Testis (tissue), 2 donors: ENCODE measurements at regions not wholly inside any gene's neighbourhood (a gene's known extent, or its start where the extent isn't known, plus 50 kb on each side); places are given as distances from the start of the nearest gene placed in this dataset.
"Not testable (repeated sequence)": the region's sequence is repeated elsewhere in the genome, so short reads cannot be mapped to it uniquely, and the experiment has no call there.

Experiments used
- DNase-seq: peaks from one replicate; pipeline ENCODE4 v3.0.0-alpha.2; 2019
- H3K27ac ChIP-seq, 2 donors: fragments of 200-600 bp; sonication (generic); one replicate each; pipeline ENCODE4 v1.5.1; 2019
- H3K27me3 ChIP-seq: fragments of 200-600 bp; sonication (generic); one replicate; pipeline ENCODE4 v1.5.1; 2019
- H3K36me3 ChIP-seq: fragments of 200-600 bp; sonication (generic); one replicate; pipeline ENCODE4 v1.5.1; 2017; ENCODE audit warnings: low read depth; ENCODE audit errors: missing control alignments
- H3K4me1 ChIP-seq: fragments of 200-600 bp; sonication (generic); one replicate; pipeline ENCODE4 v1.5.1; 2019
- H3K4me3 ChIP-seq, 2 donors: fragments of 200-600 bp; sonication (generic); one replicate each; pipeline ENCODE4 v1.5.1; 2017 to 2019
- H3K9me3 ChIP-seq: fragments of 200-600 bp; sonication (generic); one replicate; pipeline ENCODE4 v1.5.1; 2017
- POLR2A ChIP-seq: fragments of 450-650 bp; IDR thresholded peaks from one replicate; pipeline ENCODE4 v1.6.1; 2017; ENCODE audit warnings: antibody characterized with exemption, mild to moderate bottlenecking, moderate library complexity
- WGBS, 2 donors: methylation state at CpG; one replicate each; pipeline ENCODE4 v1.1.5; 2018; 5-methylcytosine and 5-hydroxymethylcytosine counted together
- intact Hi-C: fragments of 100-400 bp; cut with DNase I; formaldehyde crosslinking; loops from one replicate; pipeline ENCODE4 v1.15.1; 2023; ENCODE audit warnings: low total_unique reads
- small RNA-seq, 2 donors: library from RNA; depleted of rRNA; stranded (forward); fragments of <200 nt; gene quantifications; one replicate each; pipeline ENCODE3, GENCODE V24; 2016
- TF ChIP-seq, protein P1 (sequence below), 3 experiments: fragments of 450-650 bp in 2 of 3; fragments of 200-600 bp in 1 of 3; sonication (generic) in 1 of 3; IDR thresholded peaks; one replicate each; pipeline ENCODE4 v1.5.1; 2016 to 2019; ENCODE audit warnings: antibody characterized with exemption in 3 of 3, mild to moderate bottlenecking in 2 of 3, moderate library complexity in 1 of 3

DNA sequence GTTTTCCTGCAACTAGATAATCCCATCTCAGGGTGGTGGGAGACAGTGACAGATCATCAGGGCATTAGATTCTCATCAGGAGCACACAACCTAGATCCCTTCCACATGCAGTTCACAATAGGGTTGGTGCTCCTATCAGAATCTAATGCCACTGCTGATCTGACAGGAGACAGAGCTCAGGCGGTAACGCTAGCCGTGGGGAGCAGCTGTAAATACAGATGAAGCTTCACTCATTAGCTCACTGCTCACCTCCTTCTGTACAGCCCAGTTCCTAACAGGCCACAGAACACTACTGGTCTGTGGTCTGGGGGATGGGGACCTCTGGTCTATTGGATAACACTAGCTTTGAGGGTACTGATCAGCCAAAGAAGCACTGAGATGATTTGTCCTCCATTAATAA lies 66.6 kb upstream of the ZNF195 start:
- H3K27ac ChIP-seq, H3K27me3 ChIP-seq, H3K36me3 ChIP-seq, intact Hi-C loops, H3K4me3 ChIP-seq, DNase-seq, H3K9me3 ChIP-seq, H3K4me1 ChIP-seq: not testable (repeated sequence)
- 85 to 94% methylated on average over 3 of the region's 3 CpGs for WGBS, 2 donors

DNA sequence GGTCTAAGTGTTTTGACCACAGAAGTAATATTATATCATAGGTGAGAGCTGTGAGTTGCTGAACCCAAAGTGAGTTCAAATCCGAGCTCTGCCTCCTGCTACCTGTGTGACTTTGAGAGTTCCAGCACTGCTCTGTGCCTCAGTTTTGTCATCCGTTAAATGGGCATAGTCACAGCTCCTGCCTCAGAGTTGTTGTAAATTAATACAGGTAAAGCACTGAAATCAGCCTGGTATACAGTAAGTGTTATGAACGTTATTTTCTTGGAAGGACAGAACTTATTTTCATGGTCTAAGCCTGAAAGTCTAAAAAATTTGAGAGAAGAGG lies 65.4 kb upstream of the ZNF195 start:
- H3K9me3 ChIP-seq, H3K4me1 ChIP-seq, H3K36me3 ChIP-seq, H3K4me3 ChIP-seq, DNase-seq, intact Hi-C loops, H3K27me3 ChIP-seq, H3K27ac ChIP-seq: not testable (repeated sequence)
- 50 to 55% methylated on average over 3 of the region's 3 CpGs for WGBS, 2 donors

DNA sequence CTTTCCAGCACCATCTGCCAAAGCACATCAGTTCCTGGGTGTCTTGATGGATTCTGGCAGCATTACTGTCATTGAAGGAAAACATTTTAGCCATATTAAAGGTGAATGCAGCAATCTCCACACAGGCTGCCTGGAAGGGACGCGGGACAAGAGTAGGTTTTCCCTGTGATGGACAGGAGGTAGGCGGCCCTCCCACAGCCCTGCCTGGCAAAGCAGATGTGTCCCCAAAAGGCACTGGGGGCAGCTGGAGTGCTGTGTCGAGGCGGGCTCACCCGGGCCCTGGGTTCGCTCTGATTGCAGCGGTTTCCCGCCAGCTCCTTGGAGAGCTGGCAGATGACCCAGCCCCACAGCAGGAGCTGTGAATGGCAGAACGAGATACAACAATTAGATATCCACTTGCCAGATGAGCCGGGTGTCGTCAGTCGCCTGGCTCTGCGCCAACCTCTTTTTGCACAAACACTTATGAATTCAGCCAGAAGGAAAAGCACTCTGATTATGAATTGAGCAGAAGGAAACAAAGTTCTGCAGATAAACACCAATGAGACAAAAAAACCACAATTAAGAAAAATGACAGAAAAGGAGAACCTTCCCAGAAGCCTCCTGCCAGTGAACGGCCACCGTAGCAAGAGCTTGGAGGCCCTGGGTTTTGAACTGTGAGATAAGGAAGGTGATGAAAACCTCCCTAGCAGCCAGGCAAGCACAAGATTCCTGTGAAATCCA lies 64.9 kb upstream of the ZNF195 start:
- 13 to 16% methylated on average over 14 to 16 of the region's 16 CpGs for WGBS, 2 donors
- H3K27ac ChIP-seq, H3K4me1 ChIP-seq, H3K9me3 ChIP-seq, H3K27me3 ChIP-seq, H3K4me3 ChIP-seq, DNase-seq, intact Hi-C loops, H3K36me3 ChIP-seq: not testable (repeated sequence)

DNA sequence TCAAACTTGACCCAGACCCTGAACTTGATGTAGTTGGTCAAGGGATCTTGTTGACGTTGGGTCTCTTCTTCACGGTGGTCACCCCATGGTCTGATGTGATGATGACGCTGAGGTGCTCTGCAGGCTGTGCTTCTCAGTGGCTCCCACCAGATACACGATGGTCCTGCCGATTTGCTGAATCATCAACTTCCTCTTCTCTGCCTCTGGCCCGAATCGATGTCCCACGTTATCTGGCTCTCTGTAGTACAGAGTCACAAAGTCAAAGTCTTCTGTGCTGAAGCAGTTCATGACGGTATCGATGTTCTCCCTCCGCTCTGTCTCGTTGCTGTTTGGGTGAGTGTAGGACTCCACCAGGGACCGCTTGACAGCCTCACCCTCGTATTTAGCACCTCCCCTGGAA lies 58.5 kb upstream of the ZNF195 start:
- H3K4me3 ChIP-seq, H3K4me1 ChIP-seq, H3K36me3 ChIP-seq, H3K27me3 ChIP-seq, intact Hi-C loops, H3K9me3 ChIP-seq, H3K27ac ChIP-seq, DNase-seq: not testable (repeated sequence)
- WGBS, 2 donors, result 64 to 69% methylated on average over 14 of the region's 14 CpGs

DNA sequence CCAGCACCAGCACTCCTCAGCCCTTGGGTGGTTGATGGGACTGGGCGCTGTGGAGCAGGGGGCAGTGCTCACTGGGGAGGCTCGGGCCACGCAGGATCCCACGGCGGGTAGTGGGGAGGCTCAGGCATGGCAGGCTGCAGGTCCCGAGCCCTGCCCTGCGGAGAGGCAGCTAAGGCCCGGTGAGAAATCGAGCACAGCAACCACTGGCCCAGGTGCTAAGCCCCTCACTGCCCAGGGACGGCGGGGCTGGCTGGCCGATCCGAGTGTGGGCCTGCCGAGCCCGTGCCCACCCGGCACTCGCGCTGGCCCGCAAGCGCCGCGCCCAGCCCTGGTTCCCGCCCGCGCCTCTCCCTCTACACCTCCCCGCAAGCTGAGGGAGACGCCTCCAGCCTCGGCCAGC lies 56.0 kb upstream of the ZNF195 start:
- intact Hi-C loops, result no loop called here
- Histone ChIP-seq H3K4me1 (no peaks in the 10 kb centered on the region), H3K36me3 (no peaks in the 10 kb centered on the region), H3K27me3 (no peaks in the 10 kb centered on the region), H3K9me3 (no peaks in the 10 kb centered on the region), H3K27ac (no peak overlapping the region), H3K4me3 (no peak overlapping the region)
- WGBS, 2 donors, result 86 to 87% methylated on average over 7 to 14 of the region's 28 CpGs
- TF ChIP-seq, protein P1, sequence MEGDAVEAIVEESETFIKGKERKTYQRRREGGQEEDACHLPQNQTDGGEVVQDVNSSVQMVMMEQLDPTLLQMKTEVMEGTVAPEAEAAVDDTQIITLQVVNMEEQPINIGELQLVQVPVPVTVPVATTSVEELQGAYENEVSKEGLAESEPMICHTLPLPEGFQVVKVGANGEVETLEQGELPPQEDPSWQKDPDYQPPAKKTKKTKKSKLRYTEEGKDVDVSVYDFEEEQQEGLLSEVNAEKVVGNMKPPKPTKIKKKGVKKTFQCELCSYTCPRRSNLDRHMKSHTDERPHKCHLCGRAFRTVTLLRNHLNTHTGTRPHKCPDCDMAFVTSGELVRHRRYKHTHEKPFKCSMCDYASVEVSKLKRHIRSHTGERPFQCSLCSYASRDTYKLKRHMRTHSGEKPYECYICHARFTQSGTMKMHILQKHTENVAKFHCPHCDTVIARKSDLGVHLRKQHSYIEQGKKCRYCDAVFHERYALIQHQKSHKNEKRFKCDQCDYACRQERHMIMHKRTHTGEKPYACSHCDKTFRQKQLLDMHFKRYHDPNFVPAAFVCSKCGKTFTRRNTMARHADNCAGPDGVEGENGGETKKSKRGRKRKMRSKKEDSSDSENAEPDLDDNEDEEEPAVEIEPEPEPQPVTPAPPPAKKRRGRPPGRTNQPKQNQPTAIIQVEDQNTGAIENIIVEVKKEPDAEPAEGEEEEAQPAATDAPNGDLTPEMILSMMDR (IDR thresholded peaks at IDR 0.05), result no peak
- TF ChIP-seq POLR2A, result no peak
- DNase-seq, result no peak

DNA sequence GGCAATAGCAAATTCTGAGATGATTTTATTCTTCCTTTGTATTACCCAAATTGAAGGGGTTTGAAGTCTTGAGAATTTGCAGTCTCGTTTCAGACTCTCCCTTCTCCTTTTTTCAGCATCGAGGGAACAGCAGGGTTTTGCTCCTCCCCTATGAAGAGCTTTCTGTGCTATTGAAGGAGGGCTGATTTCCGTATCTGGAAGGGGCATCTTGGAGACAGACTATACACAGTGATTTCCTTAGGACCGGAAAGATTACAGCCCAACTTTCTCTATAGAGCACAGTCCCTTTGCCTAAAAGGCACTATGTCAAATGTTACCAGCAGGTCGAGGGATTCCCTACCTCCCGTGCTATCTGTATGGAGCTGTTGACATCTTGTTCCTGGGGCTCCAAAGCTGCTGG lies 50.2 kb upstream of the ZNF195 start:
- H3K9me3 ChIP-seq, intact Hi-C loops, H3K4me3 ChIP-seq, H3K4me1 ChIP-seq, H3K27me3 ChIP-seq, H3K36me3 ChIP-seq, H3K27ac ChIP-seq, DNase-seq: not testable (repeated sequence)
- WGBS, 2 donors, result 25 to 29% methylated on average over 6 of the region's 6 CpGs

Small RNA genes lying in the stretch of these regions (small RNA-seq; reads per million reads assigned to genes)
- 0 reads per million in 2 donors for gene SNRPCP5
